ENCODE measurements at regions not wholly inside any gene's neighbourhood (a gene's known extent, or its start where the extent isn't known, plus 50 kb on each side); places are given as distances from the start of the nearest gene placed in this dataset.
"Not testable (repeated sequence)": the region's sequence is repeated elsewhere in the genome, so short reads cannot be mapped to it uniquely, and the experiment has no call there.

DNA sequence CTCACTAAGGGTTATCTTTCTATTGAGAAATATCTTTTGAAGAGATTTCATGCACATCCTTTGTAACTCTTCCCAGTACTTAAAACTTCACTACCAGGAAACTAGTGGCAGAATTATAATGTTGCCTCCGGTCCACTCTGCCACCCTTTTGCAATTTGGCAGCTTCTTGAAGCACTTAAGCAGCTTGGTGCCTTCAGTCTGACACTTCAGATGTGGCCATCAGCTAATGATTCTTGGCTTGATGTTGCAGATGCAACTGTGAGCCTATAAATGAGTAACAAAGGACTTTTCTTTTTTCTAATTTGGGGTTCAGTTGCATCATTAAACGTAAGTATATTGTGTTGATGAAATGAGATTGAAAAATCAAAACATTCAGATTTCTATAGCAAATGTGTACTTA, 187.5 kb upstream of the C21orf91 start:
- H3K4me1 ChIP-seq (ENCODE audit: control insufficient read depth, insufficient read depth, low read length) = no peaks in the 10 kb centered on the region
- H3K27ac ChIP-seq (ENCODE audit: low read length) = no peak overlapping the region
- TF ChIP-seq, protein P1, sequence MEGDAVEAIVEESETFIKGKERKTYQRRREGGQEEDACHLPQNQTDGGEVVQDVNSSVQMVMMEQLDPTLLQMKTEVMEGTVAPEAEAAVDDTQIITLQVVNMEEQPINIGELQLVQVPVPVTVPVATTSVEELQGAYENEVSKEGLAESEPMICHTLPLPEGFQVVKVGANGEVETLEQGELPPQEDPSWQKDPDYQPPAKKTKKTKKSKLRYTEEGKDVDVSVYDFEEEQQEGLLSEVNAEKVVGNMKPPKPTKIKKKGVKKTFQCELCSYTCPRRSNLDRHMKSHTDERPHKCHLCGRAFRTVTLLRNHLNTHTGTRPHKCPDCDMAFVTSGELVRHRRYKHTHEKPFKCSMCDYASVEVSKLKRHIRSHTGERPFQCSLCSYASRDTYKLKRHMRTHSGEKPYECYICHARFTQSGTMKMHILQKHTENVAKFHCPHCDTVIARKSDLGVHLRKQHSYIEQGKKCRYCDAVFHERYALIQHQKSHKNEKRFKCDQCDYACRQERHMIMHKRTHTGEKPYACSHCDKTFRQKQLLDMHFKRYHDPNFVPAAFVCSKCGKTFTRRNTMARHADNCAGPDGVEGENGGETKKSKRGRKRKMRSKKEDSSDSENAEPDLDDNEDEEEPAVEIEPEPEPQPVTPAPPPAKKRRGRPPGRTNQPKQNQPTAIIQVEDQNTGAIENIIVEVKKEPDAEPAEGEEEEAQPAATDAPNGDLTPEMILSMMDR (IDR thresholded peaks at IDR 0.05) = no peak
- H3K9me3 Mint-ChIP-seq = no peaks in the 10 kb centered on the region
- peaks cover 0 to 3% of the 10 kb centered on the region in 2 donors for H3K27me3 Mint-ChIP-seq (ENCODE audit: low read depth in 2 of 2)
- H3K4me3 Mint-ChIP-seq = no peak overlapping the region
- no peak overlapping the region for H3K4me3 ChIP-seq (ENCODE audit: low read length)
- WGBS (ENCODE audit: insufficient coverage) = 77% methylated on average over 1 of the region's 2 CpGs
- no peaks in the 10 kb centered on the region for H3K9me3 ChIP-seq (ENCODE audit: control insufficient read depth, insufficient read depth, low read length)
- no peaks in the 10 kb centered on the region for H3K36me3 Mint-ChIP-seq
- no peaks in the 10 kb centered on the region for H3K36me3 ChIP-seq (ENCODE audit: control insufficient read depth, insufficient read depth, low read length)
- H3K27me3 ChIP-seq (ENCODE audit: control insufficient read depth, insufficient read depth, low read length) = no peaks in the 10 kb centered on the region
- no peak for DNase-seq
- no peaks in the 10 kb centered on the region for H3K4me1 Mint-ChIP-seq
- no peak for ATAC-seq
- intact Hi-C loops (cut with micrococcal nuclease) = no loop called here
- no peak overlapping the region for H3K27ac Mint-ChIP-seq

DNA sequence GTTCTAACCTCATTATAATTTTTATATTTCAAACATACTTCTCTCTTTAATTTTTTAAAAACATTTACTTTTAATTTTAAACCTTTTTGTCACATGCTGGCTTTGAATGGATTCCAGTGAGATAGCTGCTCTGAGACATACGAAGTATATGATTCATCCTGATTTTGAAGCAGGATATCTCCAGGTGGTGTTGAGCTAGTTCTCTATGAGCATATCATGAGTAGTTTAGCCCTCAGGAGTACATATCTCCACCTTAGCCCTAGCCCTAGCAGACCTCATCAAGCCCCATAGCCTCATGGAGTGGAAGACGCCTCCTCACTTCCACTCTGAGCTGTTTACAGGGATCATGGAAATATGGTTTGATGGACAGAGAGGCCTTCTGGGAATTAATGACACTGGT, 183.2 kb upstream of the C21orf91 start:
- Histone ChIP-seq H3K4me1 (ENCODE audit: control insufficient read depth, insufficient read depth, low read length) (no peaks in the 10 kb centered on the region), H3K4me3 (ENCODE audit: low read length) (no peak overlapping the region), H3K27ac (ENCODE audit: low read length) (no peak overlapping the region), H3K27me3 (ENCODE audit: control insufficient read depth, insufficient read depth, low read length) (no peaks in the 10 kb centered on the region), H3K9me3 (ENCODE audit: control insufficient read depth, insufficient read depth, low read length) (no peaks in the 10 kb centered on the region), H3K36me3 (ENCODE audit: control insufficient read depth, insufficient read depth, low read length) (no peaks in the 10 kb centered on the region)
- H3K36me3 Mint-ChIP-seq = no peaks in the 10 kb centered on the region
- DNase-seq = no peak
- no peak overlapping the region for H3K27ac Mint-ChIP-seq
- H3K4me3 Mint-ChIP-seq = no peak overlapping the region
- intact Hi-C loops (cut with micrococcal nuclease) = no loop called here
- no peak for ATAC-seq
- WGBS (ENCODE audit: insufficient coverage) = no CpG with 5 or more reads among the region's 2 CpGs
- H3K4me1 Mint-ChIP-seq = peaks cover 0 to 4% of the 10 kb centered on the region in 2 donors
- peaks cover 0 to 3% of the 10 kb centered on the region in 2 donors for H3K27me3 Mint-ChIP-seq (ENCODE audit: low read depth in 2 of 2)
- H3K9me3 Mint-ChIP-seq = no peaks in the 10 kb centered on the region
- TF ChIP-seq, protein P1 (IDR thresholded peaks at IDR 0.05) = no peak

DNA sequence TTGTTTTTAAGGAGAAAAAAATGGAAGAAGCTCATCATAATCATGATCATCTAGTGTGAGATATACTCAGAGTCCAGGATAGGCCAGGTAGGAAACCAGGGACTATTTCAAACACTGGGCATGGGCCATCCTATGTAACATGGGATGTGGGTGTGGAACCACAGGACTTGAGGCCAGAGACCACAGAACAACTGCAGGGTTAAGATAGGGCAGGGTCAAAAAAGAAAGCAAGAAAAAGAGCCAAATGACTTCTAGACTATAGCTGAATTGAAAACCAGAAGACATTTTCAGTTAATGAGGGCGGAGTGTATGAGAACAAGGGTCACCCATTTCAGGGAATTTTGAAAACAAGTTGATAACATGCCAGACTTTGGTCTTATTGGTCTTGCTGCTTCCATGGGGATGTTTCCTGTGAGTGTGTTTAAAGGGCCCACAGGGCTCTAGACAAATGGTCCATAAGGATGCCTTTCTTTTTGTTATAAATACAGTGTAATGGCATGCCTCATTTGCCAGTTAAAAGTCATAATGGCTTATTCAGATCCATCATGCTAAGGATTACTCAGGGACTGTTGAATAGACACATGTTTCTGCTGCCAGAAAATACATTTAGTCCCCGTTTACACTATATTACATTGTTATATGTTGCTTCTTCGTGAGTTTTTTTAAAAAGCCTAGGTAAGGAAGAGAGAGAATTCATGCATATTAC, 182.0 kb upstream of the C21orf91 start:
- Histone ChIP-seq H3K36me3 (ENCODE audit: control insufficient read depth, insufficient read depth, low read length) (no peaks in the 10 kb centered on the region), H3K9me3 (ENCODE audit: control insufficient read depth, insufficient read depth, low read length) (no peaks in the 10 kb centered on the region), H3K4me1 (ENCODE audit: control insufficient read depth, insufficient read depth, low read length) (no peaks in the 10 kb centered on the region), H3K4me3 (ENCODE audit: low read length) (no peak overlapping the region), H3K27ac (ENCODE audit: low read length) (no peak overlapping the region), H3K27me3 (ENCODE audit: control insufficient read depth, insufficient read depth, low read length) (no peaks in the 10 kb centered on the region)
- ATAC-seq (no peak), DNase-seq (no peak)
- Mint-ChIP-seq H3K4me3 (no peak overlapping the region), H3K4me1 (peaks cover 0 to 4% of the 10 kb centered on the region in 2 donors), H3K36me3 (no peaks in the 10 kb centered on the region), H3K27me3 (ENCODE audit: low read depth in 2 of 2) (peaks cover 0 to 3% of the 10 kb centered on the region in 2 donors), H3K27ac (no peak overlapping the region), H3K9me3 (no peaks in the 10 kb centered on the region)
- TF ChIP-seq, protein P1 (IDR thresholded peaks at IDR 0.05) = no peak
- intact Hi-C loops (cut with micrococcal nuclease) = no loop called here
- WGBS (ENCODE audit: insufficient coverage) = 79% methylated on average over 1 of the region's 3 CpGs

DNA sequence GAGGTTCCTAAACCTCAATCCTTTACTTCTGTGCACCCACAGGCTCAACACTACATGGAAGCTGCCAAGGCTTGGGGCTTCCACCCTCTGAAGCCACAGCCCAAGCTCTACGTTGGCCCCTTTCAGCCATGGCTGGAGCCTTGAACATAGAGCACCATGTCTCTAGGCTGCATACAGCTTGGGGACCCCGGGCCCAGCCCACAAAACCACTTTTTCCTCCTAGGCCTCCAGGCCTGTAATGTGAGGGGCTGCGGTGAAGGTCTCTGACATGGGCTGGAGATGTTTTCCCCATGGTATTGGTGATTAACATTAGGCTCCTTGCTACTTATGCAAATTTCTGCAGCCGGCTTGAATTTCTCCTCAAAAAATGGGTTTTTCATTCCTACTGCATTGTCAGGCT, 179.4 kb upstream of the C21orf91 start:
- H3K4me3 ChIP-seq (ENCODE audit: low read length); H3K36me3 ChIP-seq (ENCODE audit: control insufficient read depth, insufficient read depth, low read length); H3K36me3 Mint-ChIP-seq; DNase-seq; H3K4me3 Mint-ChIP-seq; H3K9me3 ChIP-seq (ENCODE audit: control insufficient read depth, insufficient read depth, low read length); H3K4me1 ChIP-seq (ENCODE audit: control insufficient read depth, insufficient read depth, low read length); intact Hi-C loops (cut with micrococcal nuclease); H3K27me3 Mint-ChIP-seq (ENCODE audit: low read depth in 2 of 2); H3K27ac Mint-ChIP-seq; H3K27ac ChIP-seq (ENCODE audit: low read length); ATAC-seq; H3K4me1 Mint-ChIP-seq; H3K9me3 Mint-ChIP-seq; H3K27me3 ChIP-seq (ENCODE audit: control insufficient read depth, insufficient read depth, low read length): not testable (repeated sequence)
- WGBS (ENCODE audit: insufficient coverage) = 89% methylated on average over 4 of the region's 4 CpGs
